ENCODE measurements at regions not wholly inside any gene's neighbourhood (a gene's known extent, or its start where the extent isn't known, plus 50 kb on each side); places are given as distances from the start of the nearest gene placed in this dataset.
"Not testable (repeated sequence)": the region's sequence is repeated elsewhere in the genome, so short reads cannot be mapped to it uniquely, and the experiment has no call there.

GRCh38 chr17:16856171-16856570 lies 115.7 kb downstream of the TNFRSF13B start:
- not testable (repeated sequence) for TF ChIP-seq CTCF (IDR thresholded peaks at IDR 0.05 in 2 of 3, conservative IDR thresholded peaks at IDR 0.05 in 1 of 3; ENCODE audit: borderline replicate concordance in 1 of 3, insufficient read depth in 1 of 3, low read depth in 2 of 3, low read length in 2 of 3); POLR2A (IDR thresholded peaks at IDR 0.05; ENCODE audit: borderline replicate concordance, extremely low read depth, insufficient read depth, insufficient read length); CEBPB (IDR thresholded peaks at IDR 0.05; ENCODE audit: low read depth); ATF3 (IDR thresholded peaks at IDR 0.05); EZH2 (IDR thresholded peaks at IDR 0.05); YY1 (IDR thresholded peaks at IDR 0.05; ENCODE audit: extremely low read depth, insufficient replicate concordance, low read depth, low read length); POLR2AphosphoS5 (IDR thresholded peaks at IDR 0.05; ENCODE audit: low read depth, low read length); SP1 (IDR thresholded peaks at IDR 0.05; ENCODE audit: low read depth); EGR1 (IDR thresholded peaks at IDR 0.05; ENCODE audit: low read depth); SIN3A (IDR thresholded peaks at IDR 0.05; ENCODE audit: low read depth); TCF7L2 (IDR thresholded peaks at IDR 0.05; ENCODE audit: borderline replicate concordance, extremely low read depth, insufficient read depth, insufficient read length)

All from HCT116 (cell line).